ENCODE measurements at regions not wholly inside any gene's neighbourhood (a gene's known extent, or its start where the extent isn't known, plus 50 kb on each side); places are given as distances from the start of the nearest gene placed in this dataset.

DNA sequence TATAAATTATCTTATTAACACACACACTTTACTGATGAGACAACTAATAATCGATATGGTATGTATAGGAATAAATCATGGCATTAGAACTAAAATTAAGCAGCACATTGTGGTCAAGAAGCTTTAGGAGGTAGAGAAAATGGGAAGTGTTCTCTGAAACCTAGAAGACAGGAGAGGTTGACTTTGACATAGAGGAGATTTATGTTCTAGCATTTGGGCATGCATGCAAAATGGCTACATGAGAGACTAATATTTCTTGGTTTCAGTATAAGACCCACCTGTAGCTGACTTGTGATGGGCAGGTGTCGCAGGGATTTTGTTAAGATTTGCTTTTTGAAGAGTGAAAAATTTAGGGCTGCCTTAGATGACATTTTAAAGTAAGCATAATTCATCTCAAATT is 209.7 kb upstream of the POU1F1 start:
- Histone ChIP-seq H3K27me3 (no peaks in the 10 kb centered on the region), H3K4me3 (no peak overlapping the region), H3K36me3 (no peaks in the 10 kb centered on the region), H3K27ac (no peak overlapping the region), H3K9me3 (no peaks in the 10 kb centered on the region), H3K4me1 (no peaks in the 10 kb centered on the region)
- DNase-seq: no peak
- TF ChIP-seq POLR2A (IDR thresholded peaks at IDR 0.05): no peak
- no peak for TF ChIP-seq CTCF (IDR thresholded peaks at IDR 0.05)
- intact Hi-C loops (cut with DNase I; ENCODE audit: low total_unique reads): no loop called here

- intact Hi-C loops (cut with DNase I; ENCODE audit: low total_unique reads): no loop called here
- Histone ChIP-seq H3K4me3 (no peak overlapping the region), H3K4me1 (no peaks in the 10 kb centered on the region), H3K27me3 (no peaks in the 10 kb centered on the region), H3K9me3 (no peaks in the 10 kb centered on the region), H3K36me3 (no peaks in the 10 kb centered on the region), H3K27ac (no peak overlapping the region)
- no peak for DNase-seq
- no peak for TF ChIP-seq POLR2A (IDR thresholded peaks at IDR 0.05)
- no peak for TF ChIP-seq CTCF (IDR thresholded peaks at IDR 0.05)
Observed at GRCh38 chr3:87478716-87479115, 202.3 kb upstream of the POU1F1 start.

- Histone ChIP-seq H3K27me3 (no peaks in the 10 kb centered on the region), H3K27ac (no peak overlapping the region), H3K4me1 (no peaks in the 10 kb centered on the region), H3K9me3 (no peaks in the 10 kb centered on the region), H3K4me3 (no peak overlapping the region), H3K36me3 (no peaks in the 10 kb centered on the region)
- DNase-seq: no peak
- TF ChIP-seq CTCF (IDR thresholded peaks at IDR 0.05) (no peak), POLR2A (IDR thresholded peaks at IDR 0.05) (no peak)
- intact Hi-C loops (cut with DNase I; ENCODE audit: low total_unique reads): no loop called here
Observed at GRCh38 chr3:87473944-87474343, 197.6 kb upstream of the POU1F1 start.

GRCh38 chr3:87468938-87469337 is 192.6 kb upstream of the POU1F1 start:
- Histone ChIP-seq H3K27me3 (no peaks in the 10 kb centered on the region), H3K9me3 (no peaks in the 10 kb centered on the region), H3K4me3 (no peak overlapping the region), H3K36me3 (no peaks in the 10 kb centered on the region), H3K4me1 (no peaks in the 10 kb centered on the region), H3K27ac (no peak overlapping the region)
- intact Hi-C loops (cut with DNase I; ENCODE audit: low total_unique reads): no loop called here
- no peak for TF ChIP-seq POLR2A (IDR thresholded peaks at IDR 0.05)
- TF ChIP-seq CTCF (IDR thresholded peaks at IDR 0.05): no peak
- no peak for DNase-seq

DNA sequence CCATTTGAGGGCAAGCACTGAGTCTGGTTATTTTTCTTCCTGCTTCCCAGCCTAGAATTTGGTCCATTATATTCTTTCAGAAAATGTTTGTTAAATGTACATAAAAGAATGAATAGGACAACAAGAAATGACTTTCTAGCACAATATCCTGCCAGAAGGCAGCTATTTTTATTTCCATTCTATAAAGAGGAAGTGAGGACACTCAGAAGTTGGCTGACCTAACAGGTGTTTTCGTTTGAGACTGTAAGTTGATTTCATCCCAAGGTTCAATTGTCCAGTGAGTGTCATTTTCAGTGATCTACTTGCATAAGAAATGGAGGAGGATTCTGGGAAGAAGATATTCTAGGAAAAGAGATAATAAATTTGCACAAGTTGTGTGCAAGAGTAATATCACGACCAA is 191.9 kb upstream of the POU1F1 start:
- Histone ChIP-seq H3K36me3 (no peaks in the 10 kb centered on the region), H3K9me3 (no peaks in the 10 kb centered on the region), H3K27ac (no peak overlapping the region), H3K4me1 (no peaks in the 10 kb centered on the region), H3K4me3 (no peak overlapping the region), H3K27me3 (no peaks in the 10 kb centered on the region)
- intact Hi-C loops (cut with DNase I; ENCODE audit: low total_unique reads): no loop called here
- DNase-seq: no peak
- TF ChIP-seq POLR2A (IDR thresholded peaks at IDR 0.05) (no peak), CTCF (IDR thresholded peaks at IDR 0.05) (no peak)
